KMS-11 (cell line): ENCODE measurements at regions not wholly inside any gene's neighbourhood (a gene's known extent, or its start where the extent isn't known, plus 50 kb on each side); places are given as distances from the start of the nearest gene placed in this dataset.

Experiments
- H2AFZ ChIP-seq: fragments of 200-600 bp; sonication (generic); 2 replicates; pipeline ENCODE4 v1.6.1; 2016; ENCODE audit warnings: antibody characterized with exemption, mixed run types, low read depth
- H3K27ac ChIP-seq: fragments of 200-600 bp; sonication (generic); 2 replicates; pipeline ENCODE4 v1.6.1; 2016; ENCODE audit warnings: mild to moderate bottlenecking, mixed run types
- H3K27me3 ChIP-seq: fragments of 200-600 bp; sonication (generic); 2 replicates; pipeline ENCODE4 v1.6.1; 2017; ENCODE audit warnings: mild to moderate bottlenecking, low read depth, mixed run types, moderate library complexity; ENCODE audit not compliant: insufficient read depth
- H3K36me3 ChIP-seq: fragments of 200-600 bp; sonication (generic); 2 replicates; pipeline ENCODE4 v1.6.1; 2017; ENCODE audit warnings: mild to moderate bottlenecking, mixed run types; ENCODE audit not compliant: insufficient read depth
- H3K4me1 ChIP-seq: fragments of 200-600 bp; sonication (generic); 2 replicates; pipeline ENCODE4 v1.6.1; 2016; ENCODE audit warnings: mild to moderate bottlenecking, low read depth, mixed run types; ENCODE audit not compliant: poor library complexity, severe bottlenecking
- H3K4me2 ChIP-seq: fragments of 200-600 bp; sonication (generic); 2 replicates; pipeline ENCODE4 v1.7.0; 2016; ENCODE audit warnings: mild to moderate bottlenecking, mixed run types
- H3K4me3 ChIP-seq: fragments of 200-600 bp; sonication (generic); IDR thresholded peaks from 2 replicates; pipeline ENCODE4 v1.6.1; 2017; ENCODE audit warnings: low read depth, low read length, mixed read lengths; ENCODE audit not compliant: insufficient read depth
- H3K79me2 ChIP-seq: fragments of 200-600 bp; sonication (generic); 2 replicates; pipeline ENCODE4 v1.6.1; 2016; ENCODE audit warnings: low read depth, mixed run types; ENCODE audit not compliant: insufficient read depth
- H3K9ac ChIP-seq: fragments of 200-600 bp; sonication (generic); 2 replicates; pipeline ENCODE4 v1.6.1; 2016; ENCODE audit warnings: mild to moderate bottlenecking, mixed run types
- H4K20me1 ChIP-seq: fragments of 200-600 bp; sonication (generic); 2 replicates; pipeline ENCODE4 v1.6.1; 2016; ENCODE audit warnings: mild to moderate bottlenecking, mixed run types; ENCODE audit not compliant: insufficient read depth
- CTCF ChIP-seq: fragments of 200-600 bp; sonication (generic); conservative IDR thresholded peaks from 2 replicates; pipeline ENCODE4 v1.6.1; 2017; ENCODE audit warnings: low read depth, mild to moderate bottlenecking, antibody characterized with exemption, low read length, moderate library complexity, mixed read lengths

GRCh38 chr2:215615067-215615802 is 179.4 kb upstream of the FN1 start:
- H3K4me1 ChIP-seq = peaks cover 12% of the 10 kb centered on the region
- no peaks in the 10 kb centered on the region for H3K79me2 ChIP-seq
- no peaks in the 10 kb centered on the region for H3K36me3 ChIP-seq
- no peaks in the 10 kb centered on the region for H4K20me1 ChIP-seq
- H3K9ac ChIP-seq = no peak overlapping the region
- H2AFZ ChIP-seq = no peak overlapping the region
- no peak for TF ChIP-seq CTCF
- H3K27me3 ChIP-seq = no peaks in the 10 kb centered on the region
- no peak overlapping the region for H3K4me3 ChIP-seq
- no peak overlapping the region for H3K27ac ChIP-seq
- H3K4me2 ChIP-seq = no peak overlapping the region

GRCh38 chr2:215614296-215614695 is 178.4 kb upstream of the FN1 start:
- no peaks in the 10 kb centered on the region for H3K79me2 ChIP-seq

GRCh38 chr2:215613888-215614287 is 178.0 kb upstream of the FN1 start:
- Histone ChIP-seq H3K9ac (no peak overlapping the region), H2AFZ (no peak overlapping the region), H3K36me3 (no peaks in the 10 kb centered on the region), H4K20me1 (no peaks in the 10 kb centered on the region), H3K27me3 (no peaks in the 10 kb centered on the region), H3K4me3 (no peak overlapping the region), H3K79me2 (no peaks in the 10 kb centered on the region), H3K4me1 (peaks cover 12% of the 10 kb centered on the region), H3K27ac (no peak overlapping the region), H3K4me2 (no peak overlapping the region)
- TF ChIP-seq CTCF = no peak

More at GRCh38 chr2:215614296-215614695, 178.4 kb upstream of the FN1 start:
- Histone ChIP-seq H3K36me3 (no peaks in the 10 kb centered on the region), H2AFZ (no peak overlapping the region), H3K4me3 (no peak overlapping the region), H3K27me3 (no peaks in the 10 kb centered on the region), H3K4me2 (no peak overlapping the region), H3K4me1 (peaks cover 12% of the 10 kb centered on the region), H3K27ac (no peak overlapping the region), H4K20me1 (no peaks in the 10 kb centered on the region), H3K9ac (no peak overlapping the region)
- TF ChIP-seq CTCF = no peak

GRCh38 chr2:215613280-215613679 is 177.4 kb upstream of the FN1 start:
- Histone ChIP-seq H3K4me2 (peak overlapping the region; percentile 31; the same call in 1 of the 2 replicates), H3K36me3 (no peaks in the 10 kb centered on the region), H3K27me3 (no peaks in the 10 kb centered on the region), H3K9ac (no peak overlapping the region), H3K79me2 (no peaks in the 10 kb centered on the region), H3K4me1 (peaks cover 12% of the 10 kb centered on the region), H3K27ac (no peak overlapping the region), H4K20me1 (no peaks in the 10 kb centered on the region), H3K4me3 (no peak overlapping the region), H2AFZ (no peak overlapping the region)
- no peak for TF ChIP-seq CTCF
